ENCODE measurements at regions not wholly inside any gene's neighbourhood (a gene's known extent, or its start where the extent isn't known, plus 50 kb on each side); places are given as distances from the start of the nearest gene placed in this dataset.

GRCh38 chr20:51265361-51265760 lies 242.5 kb upstream of the KCNG1 start:
- no peak for DNase-seq

DNA sequence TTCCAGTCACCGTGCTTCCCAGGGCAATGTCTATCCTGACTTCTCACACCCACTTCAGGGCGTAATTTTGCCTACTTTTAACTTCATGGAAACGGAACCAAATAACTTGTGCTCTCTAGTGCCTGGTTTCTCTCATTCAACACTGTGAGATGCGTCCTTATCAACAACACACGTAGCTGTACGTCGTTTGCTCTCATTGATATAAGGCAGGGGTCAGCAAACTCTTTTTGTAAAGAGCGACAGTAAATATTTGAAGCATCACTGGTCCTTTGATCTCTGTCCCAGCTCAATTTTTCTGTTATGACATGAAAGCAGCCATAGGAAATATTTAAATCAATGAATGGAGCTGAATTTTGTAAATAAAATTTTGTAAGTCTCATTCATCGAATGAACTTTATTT lies 239.3 kb upstream of the KCNG1 start:
- DNase-seq = no peak

DNA sequence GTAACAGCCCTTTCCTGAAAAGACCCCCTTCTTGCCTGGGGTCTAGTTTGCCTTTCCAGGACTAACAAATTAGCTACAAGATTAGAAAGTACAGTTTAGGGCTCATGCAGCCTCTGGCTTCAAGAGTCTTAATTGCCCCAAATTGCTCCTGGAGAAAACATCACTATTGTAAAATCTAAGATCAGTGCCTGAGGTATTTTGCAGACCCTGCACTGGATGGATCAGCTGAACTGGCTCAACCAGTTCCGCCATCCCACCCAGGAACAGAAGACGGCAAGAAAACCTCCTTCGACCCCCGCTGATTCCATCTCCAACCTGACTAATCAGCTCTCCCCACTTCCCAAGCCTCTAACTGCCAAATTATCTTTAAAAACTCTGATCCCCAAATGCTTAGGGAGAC lies 236.5 kb upstream of the KCNG1 start:
- DNase-seq = no peak

GRCh38 chr20:51258582-51259165 lies 235.8 kb upstream of the KCNG1 start:
- no peak for DNase-seq

DNA sequence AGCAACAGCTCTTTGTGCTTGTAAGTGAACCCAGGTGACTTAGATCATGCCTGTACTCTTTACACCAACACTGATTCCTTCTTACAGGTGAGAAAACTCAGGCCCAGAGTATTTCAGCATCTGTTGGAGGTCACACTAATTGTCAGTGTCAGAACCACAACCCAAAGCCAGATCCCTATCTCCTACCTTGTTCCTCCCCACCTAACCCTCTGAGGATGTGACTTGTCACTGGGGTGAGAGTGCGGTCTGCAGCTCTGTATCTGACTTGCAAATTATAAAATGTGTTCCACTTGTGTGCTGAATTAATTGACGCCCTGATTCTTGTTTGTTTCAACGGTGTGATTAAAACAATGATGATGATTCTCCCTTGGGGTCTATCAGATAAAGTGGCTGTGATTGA lies 232.5 kb upstream of the KCNG1 start:
- DNase-seq = no peak

DNA sequence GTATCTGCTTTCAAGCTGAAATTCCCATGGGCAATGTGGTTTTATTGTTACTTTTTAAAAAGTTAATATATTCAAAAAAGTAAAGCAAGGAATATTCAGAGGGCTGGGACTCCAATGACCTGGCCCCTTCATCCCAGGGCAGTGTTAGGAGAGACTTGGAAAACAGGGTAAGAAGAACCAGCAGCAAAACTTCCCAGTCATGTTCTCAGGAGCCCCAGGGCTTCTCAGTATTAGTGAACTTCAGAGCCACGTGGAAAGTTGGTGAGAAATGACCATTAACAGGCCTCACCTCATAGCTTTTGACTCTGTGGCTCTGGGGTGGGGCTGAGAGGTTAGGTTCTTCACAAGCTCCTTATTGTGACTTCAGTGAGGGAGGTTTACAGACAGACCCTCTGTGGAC lies 230.4 kb upstream of the KCNG1 start:
- no peak for DNase-seq

DNA sequence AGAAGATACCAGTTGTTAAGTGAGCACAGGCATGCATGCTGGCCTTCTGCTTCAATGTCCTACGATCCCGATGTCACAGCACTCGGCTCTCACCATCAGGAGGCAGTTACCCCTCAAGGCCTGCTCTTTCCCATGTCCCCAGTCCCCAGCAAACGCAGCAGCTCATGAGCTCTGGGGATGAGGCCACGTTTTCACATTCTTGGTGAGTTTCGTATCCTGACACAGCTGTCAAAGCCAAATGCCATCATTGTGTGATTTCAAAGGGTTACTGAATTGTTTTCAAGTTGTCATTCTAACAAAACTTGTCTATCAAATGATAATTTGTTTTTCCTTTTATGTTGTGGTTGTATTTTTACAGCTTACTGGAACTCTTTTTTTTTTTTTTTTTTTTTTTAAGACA lies 226.9 kb upstream of the KCNG1 start:
- no peak for DNase-seq

- no peak for DNase-seq
These were observed 226.3 kb upstream of the KCNG1 start for GRCh38 chr20:51249215-51249614.

DNA sequence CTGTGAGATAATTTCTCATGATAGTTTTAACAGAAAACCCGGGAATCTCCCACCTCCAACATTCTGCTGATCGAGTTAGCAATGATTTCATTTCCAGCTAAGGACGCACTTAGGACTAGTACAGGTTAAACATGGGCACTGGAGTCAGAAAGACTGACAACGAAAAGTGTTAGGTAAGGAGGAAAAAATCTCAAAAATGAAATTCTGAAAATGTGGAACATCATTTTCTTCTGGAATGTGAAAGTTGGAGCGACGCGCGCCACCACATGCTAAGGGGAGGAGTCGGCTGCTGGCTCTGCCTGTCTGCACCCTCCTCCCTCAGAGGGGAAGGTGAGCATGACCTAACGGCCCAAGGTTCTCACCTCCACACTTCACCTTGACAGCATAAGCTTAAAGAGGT lies 221.6 kb upstream of the KCNG1 start:
- DNase-seq = no peak

- no peak for DNase-seq
These were observed 215.9 kb upstream of the KCNG1 start for GRCh38 chr20:51238675-51239305.

DNA sequence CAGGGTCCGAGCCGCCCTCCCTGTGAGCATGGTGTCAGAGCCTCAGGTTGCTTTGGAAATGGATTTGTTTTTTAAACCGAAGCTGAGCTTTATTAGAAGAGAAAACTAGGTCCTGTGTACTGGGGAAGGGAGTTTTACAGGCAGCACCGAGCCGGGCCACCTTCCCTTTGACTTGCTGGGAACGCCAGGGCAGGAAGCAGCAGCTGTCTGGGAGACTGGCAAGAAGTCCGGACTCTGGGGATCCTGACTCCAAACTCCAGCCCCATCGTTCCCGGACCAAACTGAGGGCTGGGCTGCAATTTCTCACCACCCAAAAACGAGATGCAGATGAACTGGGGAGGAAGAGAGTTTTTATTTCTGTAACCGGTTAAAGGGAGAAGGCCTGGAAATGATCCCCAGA lies 214.9 kb upstream of the KCNG1 start:
- no peak for DNase-seq

DNA sequence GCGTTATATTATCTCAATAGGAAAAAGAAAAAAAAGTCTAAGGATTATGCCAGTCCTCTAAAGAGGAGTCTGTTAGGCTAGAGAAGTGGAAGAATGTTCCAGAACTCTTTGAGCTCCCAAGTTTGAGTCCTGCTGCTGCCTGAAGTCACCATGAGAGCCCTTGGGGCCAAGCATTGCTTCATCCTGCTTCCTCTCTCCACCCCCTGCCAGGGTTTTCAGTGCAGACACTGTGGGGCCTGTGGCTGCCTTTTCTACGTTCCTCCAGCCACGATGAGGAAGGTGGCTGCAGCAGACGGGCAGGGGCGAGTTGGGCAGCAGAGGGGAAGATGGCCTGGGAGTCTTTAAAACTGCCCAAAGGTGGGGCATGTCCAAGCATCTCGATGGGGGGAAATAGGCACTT lies 214.4 kb upstream of the KCNG1 start:
- no peak for DNase-seq

GRCh38 chr20:51236421-51236820 lies 213.5 kb upstream of the KCNG1 start:
- DNase-seq = no peak

DNA sequence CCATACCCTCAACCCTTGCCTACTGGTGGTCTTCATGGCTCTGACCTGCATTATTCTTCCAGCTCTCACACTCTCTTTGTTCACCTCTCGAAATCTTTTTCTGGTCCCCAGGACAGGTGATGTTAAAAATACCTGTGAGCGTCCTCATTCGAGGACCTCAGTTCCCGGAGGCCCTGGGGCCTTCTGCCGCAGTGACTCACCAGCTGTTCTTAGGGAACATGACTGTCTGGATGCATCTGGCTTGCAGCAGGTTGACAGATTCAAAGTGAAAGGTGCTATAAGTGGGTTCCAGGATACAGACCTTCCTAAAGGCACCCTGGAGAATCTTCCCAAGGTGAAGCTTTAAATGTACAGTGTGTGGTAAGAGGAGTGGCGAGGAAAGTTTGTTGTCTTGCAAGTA lies 210.4 kb upstream of the KCNG1 start:
- DNase-seq = no peak

DNA sequence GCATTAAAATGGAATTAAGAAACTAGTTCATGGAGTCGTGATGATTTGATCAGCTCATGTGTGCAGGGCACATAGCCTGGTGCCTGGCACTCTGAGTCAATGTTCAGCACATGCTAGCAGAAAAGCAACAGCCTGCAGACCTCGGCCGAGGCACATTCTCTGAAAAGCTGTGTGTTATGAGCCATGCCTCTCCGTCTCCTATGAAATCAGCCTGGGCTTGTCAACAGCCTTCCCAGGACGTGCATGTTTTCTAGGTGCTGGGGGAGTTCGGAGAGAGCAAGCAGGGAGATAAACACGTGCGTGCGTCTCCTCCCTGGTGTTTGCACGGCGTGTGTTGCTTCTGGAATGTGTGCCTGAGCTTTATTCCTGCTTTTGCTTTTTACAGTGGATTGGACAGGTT lies 207.8 kb upstream of the KCNG1 start:
- no peak for DNase-seq

DNA sequence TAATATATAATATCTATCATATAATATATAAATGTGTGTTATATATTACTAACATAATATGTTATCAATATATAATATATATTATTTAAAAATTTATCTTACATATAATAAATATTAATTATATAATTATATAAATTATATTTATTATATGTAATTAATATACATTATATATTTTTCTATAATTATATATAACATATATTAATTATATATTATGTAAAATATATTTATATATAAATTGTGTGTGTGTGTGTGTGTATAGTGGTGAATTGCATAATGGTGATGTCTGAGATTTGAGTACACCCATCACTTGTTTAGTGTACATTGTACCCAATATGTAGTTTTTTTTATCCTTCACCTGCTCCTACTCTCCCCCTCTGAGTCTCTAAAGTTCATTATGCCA lies 205.9 kb upstream of the KCNG1 start:
- no peak for DNase-seq

GRCh38 chr20:51227744-51228143 lies 204.8 kb upstream of the KCNG1 start:
- DNase-seq = no peak

GRCh38 chr20:51223183-51223720 lies 200.3 kb upstream of the KCNG1 start:
- no peak for DNase-seq

- no peak for DNase-seq
These were observed 199.0 kb upstream of the KCNG1 start for GRCh38 chr20:51221791-51222408.

DNA sequence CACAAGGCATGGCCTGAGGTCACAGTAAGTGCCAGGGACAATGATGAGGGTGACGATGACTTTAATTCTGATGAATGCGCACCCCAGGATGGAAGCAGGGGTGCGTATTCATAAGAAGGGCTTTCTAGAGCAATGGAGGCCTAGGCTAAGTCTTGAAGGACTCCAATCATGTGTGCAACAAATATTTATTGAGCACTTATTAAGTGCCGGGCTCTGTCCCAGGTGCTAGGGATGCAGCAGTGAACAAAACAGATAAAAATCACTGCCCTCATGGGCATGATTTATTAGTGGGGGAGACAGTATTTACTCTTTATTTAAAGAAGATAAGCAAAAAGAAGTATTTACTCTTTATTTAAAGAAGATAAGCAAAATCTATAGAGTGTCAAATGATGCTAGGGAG lies 198.2 kb upstream of the KCNG1 start:
- DNase-seq = no peak

DNA sequence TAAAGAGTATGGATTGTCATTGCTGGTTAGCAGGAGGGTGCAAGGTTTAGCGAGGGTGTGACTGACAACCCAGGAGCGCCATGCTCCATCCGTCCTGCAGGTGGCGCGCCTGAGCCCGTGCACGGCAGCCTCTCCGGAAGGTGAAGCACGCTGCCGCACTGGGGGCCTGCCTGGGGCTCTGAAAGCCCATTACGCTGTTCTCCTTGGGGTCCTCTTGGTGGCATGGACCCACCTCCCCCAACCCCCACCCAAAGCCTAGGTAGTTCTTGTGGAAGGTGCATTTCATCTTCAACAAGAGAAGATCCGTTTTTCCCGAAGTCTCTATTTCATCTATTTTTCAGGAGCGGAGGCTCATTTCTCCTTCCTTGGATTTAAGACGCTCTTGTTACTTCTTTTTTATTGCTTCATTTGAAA lies 197.4 kb upstream of the KCNG1 start:
- no peak for DNase-seq

DNA sequence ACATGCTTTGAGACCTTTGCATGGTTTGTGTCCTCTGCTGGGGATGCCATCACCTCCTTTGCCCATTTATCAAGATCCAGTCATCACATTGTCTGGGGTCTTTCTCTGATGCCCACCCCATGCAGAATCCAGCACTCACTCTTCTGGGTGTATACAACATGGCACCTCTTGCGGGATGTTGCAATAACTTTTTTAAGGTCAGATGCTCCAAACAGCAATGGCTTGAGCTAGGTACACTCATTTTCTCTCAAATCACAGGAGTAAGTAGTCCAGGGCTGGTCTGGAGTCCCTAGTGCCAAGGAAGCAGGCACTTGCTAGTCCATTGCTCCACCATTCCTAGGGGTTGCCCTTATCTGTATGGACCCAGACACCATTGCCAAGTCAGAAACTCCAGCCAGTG lies 196.6 kb upstream of the KCNG1 start:
- DNase-seq = no peak

- DNase-seq = no peak
These were observed 195.7 kb upstream of the KCNG1 start for GRCh38 chr20:51218603-51219002.

DNA sequence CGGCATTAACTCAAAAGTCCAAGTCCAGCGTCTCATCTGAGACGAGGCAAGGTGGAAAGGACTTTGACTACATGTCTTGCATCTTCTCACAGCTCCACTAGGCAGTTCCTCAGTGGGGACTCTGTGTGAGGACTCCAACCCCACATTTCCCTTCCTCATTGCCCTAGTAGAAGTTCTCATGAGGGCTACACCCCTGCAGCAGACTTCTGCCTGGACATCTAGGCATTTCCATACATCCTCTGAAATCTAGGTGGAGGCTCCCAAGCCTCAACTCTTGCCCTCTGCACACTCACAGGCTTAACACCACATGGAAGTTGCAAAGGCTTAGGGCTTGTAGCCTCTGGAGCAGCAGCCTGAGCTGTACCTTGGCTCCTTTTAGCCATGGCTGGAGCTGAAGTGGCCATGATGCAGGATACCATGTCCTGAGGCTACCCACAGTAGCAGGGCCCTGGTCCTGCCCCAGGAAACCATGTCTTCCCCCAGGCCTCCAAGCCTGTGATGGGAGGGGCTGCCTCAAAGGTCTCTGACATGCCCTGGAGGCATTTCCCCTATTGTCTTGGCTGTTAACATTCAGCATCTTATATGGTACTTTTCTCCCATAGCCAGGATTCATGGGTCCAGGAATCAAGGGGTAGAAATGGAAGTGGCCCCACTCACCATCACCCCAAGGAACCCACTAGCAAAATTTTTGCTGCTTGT lies 194.6 kb upstream of the KCNG1 start:
- no peak for DNase-seq

Measured in NCI-H146 (cell line).